OCI-LY3 (cell line): ENCODE measurements at regions not wholly inside any gene's neighbourhood (a gene's known extent, or its start where the extent isn't known, plus 50 kb on each side); places are given as distances from the start of the nearest gene placed in this dataset.

Experiments used
- EZH2phosphoT487 ChIP-seq: fragments of 200-600 bp; shearing (Covaris generic); IDR thresholded peaks from 2 replicates; pipeline ENCODE4 v1.6.1; 2018; ENCODE audit warnings: antibody characterized with exemption, mixed run types, low read depth
- TF ChIP-seq, protein P1 (sequence below): fragments of 200-600, 300-600 bp; sonication (generic); IDR thresholded peaks from 2 replicates; pipeline ENCODE4 v1.5.1; 2014; ENCODE audit warnings: antibody characterized with exemption, low read length, low read depth

DNA sequence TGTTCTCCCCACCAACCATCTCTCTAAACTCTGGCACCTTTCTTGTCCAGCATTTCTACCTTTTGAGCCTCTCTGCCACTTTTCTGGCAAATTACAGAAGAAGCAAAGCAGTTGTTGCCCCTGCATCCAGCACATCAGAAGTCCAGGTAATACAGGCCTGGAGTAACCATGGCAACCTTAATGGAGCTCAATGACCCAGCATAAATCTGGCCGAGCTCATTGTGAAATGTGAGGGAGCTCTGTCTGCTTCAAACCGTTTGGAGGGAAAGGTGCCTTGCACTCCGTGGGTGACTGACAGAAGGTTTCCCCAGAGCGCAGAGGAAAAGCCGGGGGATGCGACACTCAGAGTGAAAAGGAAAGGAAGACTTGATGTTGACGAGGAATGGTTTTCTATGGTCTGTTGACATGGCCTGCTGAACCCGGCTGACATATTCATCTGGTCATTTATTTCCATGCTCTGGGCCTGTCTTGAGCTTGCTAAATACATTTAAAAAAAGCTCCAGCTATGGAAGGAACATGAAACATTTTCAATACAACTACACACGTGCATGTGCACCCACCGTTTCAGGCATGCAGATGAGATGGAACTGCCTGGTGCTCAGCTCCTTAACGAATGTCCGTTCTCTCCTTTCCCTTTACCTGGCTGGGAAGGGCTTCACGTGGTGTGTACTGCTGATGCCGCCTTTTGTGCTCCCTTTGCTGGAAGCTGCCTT lies 74.9 kb downstream of the ADRA2A start:
- TF ChIP-seq, protein P1, sequence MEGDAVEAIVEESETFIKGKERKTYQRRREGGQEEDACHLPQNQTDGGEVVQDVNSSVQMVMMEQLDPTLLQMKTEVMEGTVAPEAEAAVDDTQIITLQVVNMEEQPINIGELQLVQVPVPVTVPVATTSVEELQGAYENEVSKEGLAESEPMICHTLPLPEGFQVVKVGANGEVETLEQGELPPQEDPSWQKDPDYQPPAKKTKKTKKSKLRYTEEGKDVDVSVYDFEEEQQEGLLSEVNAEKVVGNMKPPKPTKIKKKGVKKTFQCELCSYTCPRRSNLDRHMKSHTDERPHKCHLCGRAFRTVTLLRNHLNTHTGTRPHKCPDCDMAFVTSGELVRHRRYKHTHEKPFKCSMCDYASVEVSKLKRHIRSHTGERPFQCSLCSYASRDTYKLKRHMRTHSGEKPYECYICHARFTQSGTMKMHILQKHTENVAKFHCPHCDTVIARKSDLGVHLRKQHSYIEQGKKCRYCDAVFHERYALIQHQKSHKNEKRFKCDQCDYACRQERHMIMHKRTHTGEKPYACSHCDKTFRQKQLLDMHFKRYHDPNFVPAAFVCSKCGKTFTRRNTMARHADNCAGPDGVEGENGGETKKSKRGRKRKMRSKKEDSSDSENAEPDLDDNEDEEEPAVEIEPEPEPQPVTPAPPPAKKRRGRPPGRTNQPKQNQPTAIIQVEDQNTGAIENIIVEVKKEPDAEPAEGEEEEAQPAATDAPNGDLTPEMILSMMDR = no peak
- no peak for TF ChIP-seq EZH2phosphoT487
